ENCODE measurements at regions not wholly inside any gene's neighbourhood (a gene's known extent, or its start where the extent isn't known, plus 50 kb on each side); places are given as distances from the start of the nearest gene placed in this dataset.

- TF ChIP-seq CTCF (IDR thresholded peaks at IDR 0.05; ENCODE audit: low read depth, low read length, poor library complexity, severe bottlenecking): no peak
- TF ChIP-seq EZH2phosphoT487 (IDR thresholded peaks at IDR 0.05; ENCODE audit: borderline replicate concordance, low read length): no peak
- Histone ChIP-seq H3K4me2 (ENCODE audit: low read length) (no peak overlapping the region), H3K27me3 (ENCODE audit: control insufficient read depth, low read length) (no peaks in the 10 kb centered on the region; the same call in 1 of the 2 replicates), H3K27ac (ENCODE audit: low read depth, low read length) (no peak overlapping the region), H3F3A (ENCODE audit: control insufficient read depth, insufficient read depth) (no peaks in the 10 kb centered on the region), H3K9me2 (replicated peaks; ENCODE audit: control insufficient read depth, low read length) (no peaks in the 10 kb centered on the region), H4K20me1 (ENCODE audit: control insufficient read depth, insufficient read depth, low read depth, low read length) (no peaks in the 10 kb centered on the region), H3K4me3 (ENCODE audit: low read length) (no peak overlapping the region), H3K36me3 (ENCODE audit: control insufficient read depth, low read length) (no peaks in the 10 kb centered on the region), H3K9me3 (ENCODE audit: control insufficient read depth, insufficient read depth, low read length) (no peaks in the 10 kb centered on the region), H3K79me2 (ENCODE audit: control insufficient read depth, low read length) (no peaks in the 10 kb centered on the region), H3K4me1 (ENCODE audit: control insufficient read depth, low read length) (no peaks in the 10 kb centered on the region)
These were observed 388.1 kb upstream of the CHAC2 start for GRCh38 chr2:53379547-53379946.

- Histone ChIP-seq H3K9me3 (ENCODE audit: control insufficient read depth, insufficient read depth, low read length) (no peaks in the 10 kb centered on the region), H3K9me2 (replicated peaks; ENCODE audit: control insufficient read depth, low read length) (no peaks in the 10 kb centered on the region)
- TF ChIP-seq CTCF (IDR thresholded peaks at IDR 0.05; ENCODE audit: low read depth, low read length, poor library complexity, severe bottlenecking) (no peak), EZH2phosphoT487 (IDR thresholded peaks at IDR 0.05; ENCODE audit: borderline replicate concordance, low read length) (no peak)
These were observed 388.8 kb upstream of the CHAC2 start for GRCh38 chr2:53378791-53379190.

GRCh38 chr2:53373126-53373525, 394.5 kb upstream of the CHAC2 start:
- TF ChIP-seq CTCF (IDR thresholded peaks at IDR 0.05; ENCODE audit: low read depth, low read length, poor library complexity, severe bottlenecking) (no peak), EZH2phosphoT487 (IDR thresholded peaks at IDR 0.05; ENCODE audit: borderline replicate concordance, low read length) (no peak)
- H3K4me3 ChIP-seq (ENCODE audit: low read length): no peak overlapping the region
- H3K36me3 ChIP-seq (ENCODE audit: control insufficient read depth, low read length): no peaks in the 10 kb centered on the region

More at GRCh38 chr2:53378791-53379190, 388.8 kb upstream of the CHAC2 start:
- Histone ChIP-seq H3K4me3 (ENCODE audit: low read length) (no peak overlapping the region), H3K36me3 (ENCODE audit: control insufficient read depth, low read length) (no peaks in the 10 kb centered on the region), H3F3A (ENCODE audit: control insufficient read depth, insufficient read depth) (no peaks in the 10 kb centered on the region), H3K4me1 (ENCODE audit: control insufficient read depth, low read length) (no peaks in the 10 kb centered on the region), H3K27me3 (ENCODE audit: control insufficient read depth, low read length) (no peaks in the 10 kb centered on the region; the same call in 1 of the 2 replicates), H3K4me2 (ENCODE audit: low read length) (no peak overlapping the region), H4K20me1 (ENCODE audit: control insufficient read depth, insufficient read depth, low read depth, low read length) (no peaks in the 10 kb centered on the region), H3K79me2 (ENCODE audit: control insufficient read depth, low read length) (no peaks in the 10 kb centered on the region), H3K27ac (ENCODE audit: low read depth, low read length) (no peak overlapping the region)

More at GRCh38 chr2:53373126-53373525, 394.5 kb upstream of the CHAC2 start:
- Histone ChIP-seq H3F3A (ENCODE audit: control insufficient read depth, insufficient read depth) (no peaks in the 10 kb centered on the region), H3K79me2 (ENCODE audit: control insufficient read depth, low read length) (no peaks in the 10 kb centered on the region), H3K9me2 (replicated peaks; ENCODE audit: control insufficient read depth, low read length) (no peaks in the 10 kb centered on the region), H3K9me3 (ENCODE audit: control insufficient read depth, insufficient read depth, low read length) (no peaks in the 10 kb centered on the region), H3K27me3 (ENCODE audit: control insufficient read depth, low read length) (no peaks in the 10 kb centered on the region), H3K4me2 (ENCODE audit: low read length) (no peak overlapping the region), H3K4me1 (ENCODE audit: control insufficient read depth, low read length) (no peaks in the 10 kb centered on the region), H4K20me1 (ENCODE audit: control insufficient read depth, insufficient read depth, low read depth, low read length) (no peaks in the 10 kb centered on the region), H3K27ac (ENCODE audit: low read depth, low read length) (no peak overlapping the region)

All from DOHH2 (cell line).